Naive thymus-derived CD8-positive, alpha-beta T cell (primary cell): ENCODE measurements at regions not wholly inside any gene's neighbourhood (a gene's known extent, or its start where the extent isn't known, plus 50 kb on each side); places are given as distances from the start of the nearest gene placed in this dataset.
"Not testable (repeated sequence)": the region's sequence is repeated elsewhere in the genome, so short reads cannot be mapped to it uniquely, and the experiment has no call there.

Source experiments
- ATAC-seq, 2 donors: fragments of 150-1000 bp; cut with Tn5 transposase in 1 of 2; sonication (Bioruptor Pico), chemical (Tn5 transposase) in 1 of 2; 1 replicate in 1 of 2; 2 replicates in 1 of 2; pipeline ENCODE4 v1.10.0; 2021; ENCODE audit warnings: mild to moderate bottlenecking in 2 of 2, moderate library complexity in 2 of 2
- POLR2A ChIA-PET: fragments of 350-600 bp; sonication (Branson Sonifier 250); formaldehyde crosslinking; loops from one replicate; lab custom pipeline; 2021; ENCODE audit warnings: antibody characterized with exemption; lab: Charles Lee
- DNase-seq, 10 donors: peaks; one replicate each; pipeline versions ENCODE4 v3.0.0 to v3.0.0-alpha.2; 2020 to 2022
- H3K27ac Mint-ChIP-seq, 10 donors: one replicate each; pipeline ENCODE4 v1.8.0; 2020 to 2022; ENCODE audit warnings: mild to moderate bottlenecking in 10 of 10, mixed read lengths in 10 of 10, moderate library complexity in 4 of 10, inconsistent platforms in 1 of 10
- H3K27me3 Mint-ChIP-seq, 5 donors: one replicate each; pipeline ENCODE4 v1.8.0; 2021 to 2022; ENCODE audit warnings: mixed read lengths in 5 of 5
- H3K36me3 Mint-ChIP-seq, 3 donors: one replicate each; pipeline ENCODE4 v1.8.0; 2020 to 2022; ENCODE audit warnings: mixed read lengths in 3 of 3, mild to moderate bottlenecking in 2 of 3, inconsistent platforms in 1 of 3
- H3K4me1 Mint-ChIP-seq, 4 donors: one replicate each; pipeline ENCODE4 v1.8.0; 2021 to 2022; ENCODE audit warnings: mixed read lengths in 4 of 4
- H3K4me3 Mint-ChIP-seq, 10 donors: one replicate each; pipeline ENCODE4 v1.8.0; 2020 to 2022; ENCODE audit warnings: mild to moderate bottlenecking in 10 of 10, mixed read lengths in 10 of 10, moderate library complexity in 6 of 10, inconsistent platforms in 1 of 10
- H3K9me3 Mint-ChIP-seq, 9 donors: one replicate each; pipeline ENCODE4 v1.8.0; 2020 to 2022; ENCODE audit warnings: mixed read lengths in 9 of 9, mild to moderate bottlenecking in 3 of 9, inconsistent platforms in 1 of 9, moderate library complexity in 1 of 9

DNA sequence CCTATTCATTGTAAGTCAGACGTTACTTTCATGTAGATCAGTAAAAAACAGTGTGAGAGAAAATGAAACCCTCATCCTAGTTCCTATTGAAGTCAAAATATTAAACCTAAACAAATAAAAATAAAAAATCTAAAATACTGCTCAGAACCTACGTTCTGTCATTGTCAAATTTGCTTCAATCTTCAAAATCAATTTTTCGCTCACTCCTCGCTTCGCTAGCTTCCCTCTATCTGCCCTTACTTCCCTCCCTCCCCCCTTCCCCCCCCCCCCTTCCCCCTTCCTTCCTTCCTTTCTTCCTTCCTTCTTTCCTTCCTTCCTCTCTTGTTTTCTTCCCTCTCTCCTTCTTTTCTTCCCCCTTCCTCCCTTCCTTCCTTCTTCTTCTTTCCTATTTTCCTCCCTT, 310.9 kb upstream of the PDE3A start:
- peaks cover 0 to 8% (median 0%) of the 10 kb centered on the region in 3 donors for H3K36me3 Mint-ChIP-seq
- H3K4me3 Mint-ChIP-seq = no peak overlapping the region
- POLR2A ChIA-PET = no interaction called here
- ATAC-seq (no peak), DNase-seq (no peak)
- H3K9me3 Mint-ChIP-seq = peaks cover 3 to 24% (median 8%) of the 10 kb centered on the region in 9 donors
- no peaks in the 10 kb centered on the region for H3K4me1 Mint-ChIP-seq
- H3K27me3 Mint-ChIP-seq = peaks cover 0 to 4% (median 0%) of the 10 kb centered on the region in 5 donors
- no peak overlapping the region for H3K27ac Mint-ChIP-seq

- ATAC-seq = no peak
- Mint-ChIP-seq H3K27me3 (peaks cover 0 to 10% (median 0%) of the 10 kb centered on the region in 5 donors), H3K4me1 (no peaks in the 10 kb centered on the region), H3K4me3 (no peak overlapping the region), H3K9me3 (peaks cover 6 to 29% (median 16%) of the 10 kb centered on the region in 9 donors), H3K36me3 (peaks cover 0 to 9% (median 2%) of the 10 kb centered on the region in 3 donors), H3K27ac (no peak overlapping the region)
- DNase-seq = no peak
- POLR2A ChIA-PET = no interaction called here
Observed at GRCh38 chr12:20063116-20063515, 305.2 kb upstream of the PDE3A start.

GRCh38 chr12:20077618-20078017, 290.7 kb upstream of the PDE3A start:
- no peak for DNase-seq
- H3K36me3 Mint-ChIP-seq = peaks cover 0 to 2% (median 0%) of the 10 kb centered on the region in 3 donors
- no peak overlapping the region for H3K27ac Mint-ChIP-seq
- POLR2A ChIA-PET = no interaction called here
- H3K9me3 Mint-ChIP-seq = peaks cover 0 to 15% (median 2%) of the 10 kb centered on the region in 9 donors
- no peak for ATAC-seq
- no peaks in the 10 kb centered on the region for H3K4me1 Mint-ChIP-seq
- peaks cover 0 to 3% (median 0%) of the 10 kb centered on the region in 5 donors for H3K27me3 Mint-ChIP-seq
- H3K4me3 Mint-ChIP-seq = no peak overlapping the region

GRCh38 chr12:20089077-20089476, 279.3 kb upstream of the PDE3A start:
- DNase-seq (no peak), ATAC-seq (no peak)
- H3K36me3 Mint-ChIP-seq = no peaks in the 10 kb centered on the region
- H3K27ac Mint-ChIP-seq = no peak overlapping the region
- peaks cover 0 to 20% (median 5%) of the 10 kb centered on the region in 5 donors for H3K27me3 Mint-ChIP-seq
- H3K4me1 Mint-ChIP-seq = no peaks in the 10 kb centered on the region
- peaks cover 0 to 2% (median 0%) of the 10 kb centered on the region in 9 donors for H3K9me3 Mint-ChIP-seq
- POLR2A ChIA-PET = no interaction called here
- H3K4me3 Mint-ChIP-seq = no peak overlapping the region

- H3K27ac Mint-ChIP-seq, POLR2A ChIA-PET: not testable (repeated sequence)
Observed at GRCh38 chr12:20093190-20093810, 275.0 kb upstream of the PDE3A start.

DNA sequence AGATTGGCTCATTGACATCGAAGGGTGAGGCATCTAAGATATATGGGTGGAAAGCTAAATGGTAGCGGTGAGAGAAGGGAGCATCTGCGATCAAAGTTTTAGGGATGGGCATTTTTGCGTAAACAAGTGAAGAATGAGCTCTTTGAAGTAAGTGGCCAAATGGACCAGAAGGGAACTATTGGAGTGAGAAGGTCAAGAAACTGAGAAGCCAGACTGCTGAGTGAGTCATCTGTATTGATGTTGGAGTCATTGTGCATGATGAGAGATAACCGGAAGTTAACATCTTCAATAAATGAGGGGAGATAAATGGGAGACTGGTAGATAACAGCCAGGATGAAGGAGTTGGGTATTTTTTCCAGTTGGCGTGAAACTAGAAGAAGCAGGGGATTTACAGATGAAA, 271.9 kb upstream of the PDE3A start:
- ATAC-seq = no peak
- POLR2A ChIA-PET = no interaction called here

More at GRCh38 chr12:20093190-20093810, 275.0 kb upstream of the PDE3A start:
- not testable (repeated sequence) for ATAC-seq, H3K36me3 Mint-ChIP-seq, DNase-seq, H3K4me1 Mint-ChIP-seq, H3K9me3 Mint-ChIP-seq, H3K27me3 Mint-ChIP-seq, H3K4me3 Mint-ChIP-seq

DNA sequence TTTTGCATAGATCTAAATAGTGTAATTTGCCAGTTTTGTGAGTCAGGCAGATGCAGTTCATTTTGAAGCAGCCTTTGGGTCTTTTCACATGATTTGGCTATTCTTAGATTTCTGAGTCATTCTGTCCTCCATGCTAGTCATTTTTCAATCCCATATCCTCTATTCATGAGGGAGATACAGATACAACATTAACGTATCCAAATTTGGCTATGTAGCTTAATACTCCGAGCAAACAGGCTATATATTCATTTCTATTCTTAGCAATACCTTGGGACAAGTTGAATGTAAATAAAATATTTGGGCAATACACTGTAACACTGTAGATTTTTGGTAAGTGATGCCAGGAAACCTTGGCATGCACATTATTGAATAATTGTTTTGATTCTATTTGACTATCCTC, 270.7 kb upstream of the PDE3A start:
- H3K9me3 Mint-ChIP-seq = peaks cover 0 to 3% (median 0%) of the 10 kb centered on the region in 9 donors
- H3K36me3 Mint-ChIP-seq = no peaks in the 10 kb centered on the region
- no peaks in the 10 kb centered on the region for H3K4me1 Mint-ChIP-seq
- DNase-seq (no peak), ATAC-seq (no peak)
- no peak overlapping the region for H3K27ac Mint-ChIP-seq
- H3K27me3 Mint-ChIP-seq = peaks cover 0 to 3% (median 0%) of the 10 kb centered on the region in 5 donors
- no peak overlapping the region for H3K4me3 Mint-ChIP-seq
- POLR2A ChIA-PET = no interaction called here

More for the DNA sequence above, 271.9 kb upstream of the PDE3A start:
- Mint-ChIP-seq H3K4me1 (no peaks in the 10 kb centered on the region), H3K36me3 (no peaks in the 10 kb centered on the region), H3K4me3 (no peak overlapping the region), H3K9me3 (peaks cover 0 to 3% (median 0%) of the 10 kb centered on the region in 9 donors), H3K27ac (no peak overlapping the region), H3K27me3 (no peaks in the 10 kb centered on the region)
- DNase-seq = no peak

GRCh38 chr12:20099395-20100183, 268.7 kb upstream of the PDE3A start:
- DNase-seq = no peak
- Mint-ChIP-seq H3K4me3 (no peak overlapping the region), H3K4me1 (no peaks in the 10 kb centered on the region), H3K27ac (no peak overlapping the region), H3K9me3 (peaks cover 0 to 3% (median 0%) of the 10 kb centered on the region in 9 donors), H3K36me3 (no peaks in the 10 kb centered on the region), H3K27me3 (peaks cover 0 to 3% (median 0%) of the 10 kb centered on the region in 5 donors)
- no peak for ATAC-seq
- POLR2A ChIA-PET = no interaction called here

- ATAC-seq (no peak), DNase-seq (no peak)
- Mint-ChIP-seq H3K36me3 (no peaks in the 10 kb centered on the region), H3K9me3 (no peaks in the 10 kb centered on the region), H3K27me3 (peaks cover 0 to 3% (median 0%) of the 10 kb centered on the region in 5 donors), H3K27ac (no peak overlapping the region), H3K4me3 (no peak overlapping the region), H3K4me1 (no peaks in the 10 kb centered on the region)
- POLR2A ChIA-PET = no interaction called here
Observed at GRCh38 chr12:20101046-20101445, 267.3 kb upstream of the PDE3A start.

GRCh38 chr12:20105943-20106342, 262.4 kb upstream of the PDE3A start:
- POLR2A ChIA-PET = no interaction called here
- H3K4me1 Mint-ChIP-seq = no peaks in the 10 kb centered on the region
- H3K9me3 Mint-ChIP-seq = peaks cover 0 to 8% (median 0%) of the 10 kb centered on the region in 9 donors
- DNase-seq = no peak
- H3K36me3 Mint-ChIP-seq = no peaks in the 10 kb centered on the region
- no peak overlapping the region for H3K4me3 Mint-ChIP-seq
- no peak overlapping the region for H3K27ac Mint-ChIP-seq
- ATAC-seq = no peak
- peaks cover 0 to 3% (median 0%) of the 10 kb centered on the region in 5 donors for H3K27me3 Mint-ChIP-seq

DNA sequence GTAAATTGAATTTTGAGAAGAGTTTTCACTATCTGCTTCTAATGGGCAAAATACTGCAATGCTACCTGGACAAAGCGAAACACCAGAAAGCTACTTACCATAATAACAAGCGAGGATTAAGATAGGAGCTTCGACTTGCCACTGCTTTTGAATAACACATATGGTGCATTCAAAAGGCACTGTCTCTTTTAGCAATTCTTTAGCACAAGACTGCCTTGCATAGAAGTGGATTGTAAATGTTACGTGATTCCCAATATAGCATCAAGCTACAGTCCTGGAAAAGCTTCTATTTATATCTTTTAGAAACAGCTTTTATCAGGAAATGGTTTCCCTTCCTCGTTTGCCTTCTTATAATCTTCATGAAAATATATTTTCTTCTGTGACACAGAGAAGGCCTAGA, 258.7 kb upstream of the PDE3A start:
- Mint-ChIP-seq H3K36me3 (no peaks in the 10 kb centered on the region), H3K4me1 (no peaks in the 10 kb centered on the region), H3K27ac (no peak overlapping the region), H3K27me3 (no peaks in the 10 kb centered on the region), H3K4me3 (no peak overlapping the region), H3K9me3 (peaks cover 0 to 11% (median 0%) of the 10 kb centered on the region in 9 donors)
- POLR2A ChIA-PET = no interaction called here
- ATAC-seq (no peak), DNase-seq (no peak)

DNA sequence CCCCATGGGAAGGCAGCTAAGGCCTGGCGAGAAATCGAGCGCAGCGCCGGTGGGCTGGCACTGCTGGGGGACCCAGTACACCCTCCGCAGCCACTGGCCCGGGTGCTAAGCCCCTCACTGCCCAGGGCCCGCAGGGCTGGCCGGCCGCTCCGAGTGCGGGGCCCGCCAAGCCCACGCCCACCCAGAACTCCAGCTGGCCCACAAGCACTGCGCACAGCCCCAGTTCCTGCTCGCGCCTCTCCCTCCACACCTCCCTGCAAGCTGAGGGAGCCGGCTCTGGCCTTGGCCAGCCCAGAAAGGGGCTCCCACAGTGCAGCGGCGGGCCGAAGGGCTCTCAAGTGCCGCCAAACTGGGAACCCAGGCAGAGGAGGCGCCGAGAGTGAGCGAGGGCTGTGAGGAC, 253.0 kb upstream of the PDE3A start:
- DNase-seq, H3K4me1 Mint-ChIP-seq, H3K36me3 Mint-ChIP-seq, POLR2A ChIA-PET, H3K4me3 Mint-ChIP-seq, H3K27me3 Mint-ChIP-seq, H3K27ac Mint-ChIP-seq, ATAC-seq: not testable (repeated sequence)
- peaks cover 0 to 17% (median 5%) of the 10 kb centered on the region in 9 donors for H3K9me3 Mint-ChIP-seq
